H9 (cell line): ENCODE measurements at regions not wholly inside any gene's neighbourhood (a gene's known extent, or its start where the extent isn't known, plus 50 kb on each side); places are given as distances from the start of the nearest gene placed in this dataset.

ENCODE experiments used
- DNase-seq: peaks from one replicate; pipeline ENCODE4 v3.0.0-alpha.2; 2017
- H2AFZ ChIP-seq: one replicate; pipeline ENCODE4 v1.6.1; 2013; ENCODE audit warnings: mild to moderate bottlenecking, low read length, control low read depth, moderate library complexity
- H2AK5ac ChIP-seq: 2 replicates; pipeline ENCODE4 v1.6.1; 2013; ENCODE audit warnings: low read length, control low read depth, mixed read lengths; ENCODE audit not compliant: insufficient read length
- H2BK120ac ChIP-seq: one replicate; pipeline ENCODE4 v1.6.1; 2013; ENCODE audit warnings: low read depth, mild to moderate bottlenecking, low read length, control low read depth, inconsistent platforms; ENCODE audit not compliant: poor library complexity, severe bottlenecking
- H2BK12ac ChIP-seq: 2 replicates; pipeline ENCODE4 v1.6.1; 2013; ENCODE audit warnings: low read length, control low read depth, mixed read lengths, low read depth; ENCODE audit not compliant: insufficient read length
- H2BK15ac ChIP-seq: 2 replicates; pipeline ENCODE4 v1.6.1; 2013; ENCODE audit warnings: low read depth, low read length, control low read depth
- H2BK20ac ChIP-seq: one replicate; pipeline ENCODE4 v1.6.1; 2013; ENCODE audit warnings: low read depth, mild to moderate bottlenecking, low read length, control low read depth, inconsistent platforms; ENCODE audit not compliant: poor library complexity, severe bottlenecking
- H2BK5ac ChIP-seq: 2 replicates; pipeline ENCODE4 v1.6.1; 2013; ENCODE audit warnings: low read length, control low read depth, mixed read lengths; ENCODE audit not compliant: insufficient read length
- H3K14ac ChIP-seq: 2 replicates; pipeline ENCODE4 v1.6.1; 2013; ENCODE audit warnings: low read length, control low read depth; ENCODE audit not compliant: insufficient read depth
- H3K18ac ChIP-seq: 2 replicates; pipeline ENCODE4 v1.6.1; 2013; ENCODE audit warnings: low read depth, mild to moderate bottlenecking, mixed read lengths, low read length, control low read depth; ENCODE audit not compliant: insufficient read length
- H3K23ac ChIP-seq: 2 replicates; pipeline ENCODE4 v1.6.1; 2013; ENCODE audit warnings: low read length, control low read depth, mixed read lengths, low read depth; ENCODE audit not compliant: insufficient read length
- H3K23me2 ChIP-seq: 2 replicates; pipeline ENCODE4 v1.6.1; 2013; ENCODE audit warnings: low read depth, mild to moderate bottlenecking, mixed read lengths, low read length, control low read depth; ENCODE audit not compliant: insufficient read length, poor library complexity, severe bottlenecking
- H3K27ac ChIP-seq: 2 replicates; pipeline ENCODE4 v1.5.1; 2013; ENCODE audit warnings: low read length, control low read depth, mixed read lengths, low read depth; ENCODE audit not compliant: insufficient read length
- H3K27me3 ChIP-seq: 2 replicates; pipeline ENCODE4 v1.6.1; 2013; ENCODE audit warnings: low read length, control low read depth, inconsistent platforms; ENCODE audit not compliant: insufficient read depth
- H3K4ac ChIP-seq: 2 replicates; pipeline ENCODE4 v1.6.1; 2013; ENCODE audit warnings: low read depth, mild to moderate bottlenecking, control low read depth, inconsistent platforms, low read length, moderate library complexity
- H3K4me1 ChIP-seq: 2 replicates; pipeline ENCODE4 v1.6.1; 2013; ENCODE audit warnings: low read length, control low read depth, inconsistent platforms; ENCODE audit not compliant: insufficient read depth
- H3K4me2 ChIP-seq: 2 replicates; pipeline ENCODE4 v1.6.1; 2013; ENCODE audit warnings: low read length, control low read depth, mixed read lengths; ENCODE audit not compliant: insufficient read length, insufficient read depth
- H3K56ac ChIP-seq: 2 replicates; pipeline ENCODE4 v1.6.1; 2013; ENCODE audit warnings: low read depth, mild to moderate bottlenecking, mixed read lengths, low read length, control low read depth; ENCODE audit not compliant: insufficient read length
- H3K79me1 ChIP-seq: 2 replicates; pipeline ENCODE4 v1.6.1; 2013; ENCODE audit warnings: low read depth, mild to moderate bottlenecking, moderate library complexity, low read length, control low read depth, inconsistent platforms; ENCODE audit not compliant: insufficient read depth, poor library complexity, severe bottlenecking
- H3K79me2 ChIP-seq: 2 replicates; pipeline ENCODE4 v1.6.1; 2013; ENCODE audit warnings: low read length, control low read depth, inconsistent platforms; ENCODE audit not compliant: insufficient read depth
- H3K9ac ChIP-seq: 2 replicates; pipeline ENCODE4 v1.6.1; 2013; ENCODE audit warnings: low read length, control low read depth, mixed read lengths; ENCODE audit not compliant: insufficient read length; ENCODE audit errors: extremely low read depth
- H3K9me3 ChIP-seq: one replicate; pipeline ENCODE4 v1.6.1; 2013; ENCODE audit warnings: low read depth, low read length, inconsistent platforms; ENCODE audit not compliant: control insufficient read depth
- H3T11ph ChIP-seq: one replicate; pipeline ENCODE4 v1.6.1; 2013; ENCODE audit warnings: mild to moderate bottlenecking, low read length, control low read depth, inconsistent platforms
- H4K20me1 ChIP-seq: one replicate; pipeline ENCODE4 v1.6.1; 2013; ENCODE audit not compliant: control insufficient read depth, insufficient read length, insufficient read depth
- H4K5ac ChIP-seq: 2 replicates; pipeline ENCODE4 v1.6.1; 2013; ENCODE audit warnings: low read depth, mild to moderate bottlenecking, mixed read lengths, low read length, control low read depth; ENCODE audit not compliant: insufficient read length
- H4K8ac ChIP-seq: replicated peaks from 2 replicates; pipeline ENCODE4 v1.6.1; 2013; ENCODE audit warnings: low read length, control low read depth, mixed read lengths, low read depth; ENCODE audit not compliant: insufficient read length
- H4K91ac ChIP-seq: 2 replicates; pipeline ENCODE4 v1.6.1; 2013; ENCODE audit warnings: low read depth, mild to moderate bottlenecking, moderate library complexity, mixed read lengths, low read length, control low read depth; ENCODE audit not compliant: insufficient read length
- H3K27ac Mint-ChIP-seq, 3 experiments: 2 replicates in 2 of 3; 3 replicates in 1 of 3; pipeline ENCODE4 v1.8.0; 2020 to 2021; ENCODE audit warnings: mixed read lengths in 3 of 3, mild to moderate bottlenecking in 1 of 3, moderate library complexity in 1 of 3
- H3K27me3 Mint-ChIP-seq: 2 replicates; pipeline ENCODE4 v1.8.0; 2021; ENCODE audit warnings: low read depth, mild to moderate bottlenecking, moderate library complexity, mixed read lengths
- H3K36me3 Mint-ChIP-seq, 3 experiments: 2 replicates in 2 of 3; 3 replicates in 1 of 3; pipeline ENCODE4 v1.8.0; 2020 to 2021; ENCODE audit warnings: low read depth in 3 of 3, mixed read lengths in 3 of 3; ENCODE audit not compliant: insufficient read depth in 1 of 3
- H3K4me1 Mint-ChIP-seq, 2 experiments: 2 replicates each; pipeline ENCODE4 v1.8.0; 2020; ENCODE audit warnings: mixed read lengths in 2 of 2
- H3K4me3 Mint-ChIP-seq, 2 experiments: 2 replicates in 1 of 2; 3 replicates in 1 of 2; pipeline ENCODE4 v1.8.0; 2020 to 2021; ENCODE audit warnings: mild to moderate bottlenecking in 2 of 2, mixed read lengths in 2 of 2, moderate library complexity in 1 of 2
- H3K9me3 Mint-ChIP-seq, 2 experiments: 2 replicates in 1 of 2; 3 replicates in 1 of 2; pipeline ENCODE4 v1.8.0; 2020; ENCODE audit warnings: mild to moderate bottlenecking in 2 of 2, mixed read lengths in 2 of 2, moderate library complexity in 1 of 2
- WGBS: extraction: QIAGEN DNeasy Blood & Tissue Kit; methylation state at CpG from one replicate; pipeline ENCODE4 v1.1.7; 2013; ENCODE audit warnings: missing lambda C conversion rate, low lambda C conversion rate, mixed read lengths; ENCODE audit not compliant: insufficient read length; ENCODE audit errors: extremely low coverage; 5-methylcytosine and 5-hydroxymethylcytosine counted together
- TF ChIP-seq, protein P1 (sequence below): fragments of 200-600 bp; sonication (generic); conservative IDR thresholded peaks from 3 replicates; pipeline ENCODE4 v1.8.0; 2021; ENCODE audit warnings: antibody characterized with exemption, mild to moderate bottlenecking

DNA sequence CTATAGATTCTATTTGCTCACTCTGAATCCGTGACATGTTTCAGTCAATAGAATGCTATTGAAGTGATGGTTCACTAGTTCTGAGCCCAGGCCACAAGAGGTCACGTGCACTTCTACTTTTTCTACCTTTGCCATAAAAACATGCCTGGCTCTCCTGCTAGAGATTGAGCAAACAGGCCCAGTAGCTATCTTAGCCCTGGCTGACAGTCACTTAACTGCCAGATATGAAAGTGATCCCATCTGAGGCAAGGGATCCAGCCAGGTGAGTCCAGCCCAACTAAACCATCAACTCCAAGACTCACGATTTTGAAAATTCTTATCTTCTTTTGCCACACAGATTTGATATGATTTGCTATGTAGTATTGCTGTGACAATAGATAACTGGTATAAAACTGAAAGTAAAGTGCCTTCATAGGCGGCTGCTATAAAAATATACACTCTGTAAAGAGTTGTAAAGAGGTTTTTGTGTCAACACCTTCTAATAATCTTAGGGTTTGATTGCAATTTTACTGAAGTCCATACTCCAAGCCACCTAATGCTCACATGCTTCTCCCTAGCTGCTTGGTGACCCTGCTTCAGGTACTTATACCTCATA lies 937.7 kb upstream of the SOX9 start:
- H3K27me3 Mint-ChIP-seq, result no peaks in the 10 kb centered on the region
- Histone ChIP-seq H2BK12ac (no peak overlapping the region), H3K27me3 (no peaks in the 10 kb centered on the region), H2BK15ac (no peak overlapping the region), H2BK120ac (no peak overlapping the region), H4K5ac (no peak overlapping the region), H4K20me1 (no peaks in the 10 kb centered on the region), H3K23ac (no peak overlapping the region), H4K8ac (no peak overlapping the region), H3K4ac (no peak overlapping the region), H3K23me2 (no peaks in the 10 kb centered on the region), H3K9ac (no peak overlapping the region), H3T11ph (no peak overlapping the region), H4K91ac (no peak overlapping the region), H3K27ac (no peak overlapping the region), H2BK20ac (no peak overlapping the region), H3K4me1 (no peaks in the 10 kb centered on the region), H2AK5ac (no peak overlapping the region), H2BK5ac (no peak overlapping the region), H3K79me1 (no peaks in the 10 kb centered on the region), H3K79me2 (no peaks in the 10 kb centered on the region), H3K56ac (no peak overlapping the region), H3K9me3 (no peaks in the 10 kb centered on the region), H2AFZ (no peak overlapping the region), H3K14ac (no peak overlapping the region), H3K18ac (no peak overlapping the region), H3K4me2 (no peak overlapping the region)
- TF ChIP-seq, protein P1, sequence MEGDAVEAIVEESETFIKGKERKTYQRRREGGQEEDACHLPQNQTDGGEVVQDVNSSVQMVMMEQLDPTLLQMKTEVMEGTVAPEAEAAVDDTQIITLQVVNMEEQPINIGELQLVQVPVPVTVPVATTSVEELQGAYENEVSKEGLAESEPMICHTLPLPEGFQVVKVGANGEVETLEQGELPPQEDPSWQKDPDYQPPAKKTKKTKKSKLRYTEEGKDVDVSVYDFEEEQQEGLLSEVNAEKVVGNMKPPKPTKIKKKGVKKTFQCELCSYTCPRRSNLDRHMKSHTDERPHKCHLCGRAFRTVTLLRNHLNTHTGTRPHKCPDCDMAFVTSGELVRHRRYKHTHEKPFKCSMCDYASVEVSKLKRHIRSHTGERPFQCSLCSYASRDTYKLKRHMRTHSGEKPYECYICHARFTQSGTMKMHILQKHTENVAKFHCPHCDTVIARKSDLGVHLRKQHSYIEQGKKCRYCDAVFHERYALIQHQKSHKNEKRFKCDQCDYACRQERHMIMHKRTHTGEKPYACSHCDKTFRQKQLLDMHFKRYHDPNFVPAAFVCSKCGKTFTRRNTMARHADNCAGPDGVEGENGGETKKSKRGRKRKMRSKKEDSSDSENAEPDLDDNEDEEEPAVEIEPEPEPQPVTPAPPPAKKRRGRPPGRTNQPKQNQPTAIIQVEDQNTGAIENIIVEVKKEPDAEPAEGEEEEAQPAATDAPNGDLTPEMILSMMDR, result no peak
- no CpG with 5 or more reads among the region's 4 CpGs for WGBS
- no peaks in the 10 kb centered on the region for H3K9me3 Mint-ChIP-seq
- no peak for DNase-seq
- H3K4me1 Mint-ChIP-seq, result no peaks in the 10 kb centered on the region
- H3K36me3 Mint-ChIP-seq, result no peaks in the 10 kb centered on the region; a peak in 1 of 7 replicates
- H3K27ac Mint-ChIP-seq, result no peak overlapping the region
- no peak overlapping the region for H3K4me3 Mint-ChIP-seq
